ENCODE measurements at regions not wholly inside any gene's neighbourhood (a gene's known extent, or its start where the extent isn't known, plus 50 kb on each side); places are given as distances from the start of the nearest gene placed in this dataset.
A peak's percentile ranks its signal among the peaks of the same experiment; 100 is the strongest.

DNA sequence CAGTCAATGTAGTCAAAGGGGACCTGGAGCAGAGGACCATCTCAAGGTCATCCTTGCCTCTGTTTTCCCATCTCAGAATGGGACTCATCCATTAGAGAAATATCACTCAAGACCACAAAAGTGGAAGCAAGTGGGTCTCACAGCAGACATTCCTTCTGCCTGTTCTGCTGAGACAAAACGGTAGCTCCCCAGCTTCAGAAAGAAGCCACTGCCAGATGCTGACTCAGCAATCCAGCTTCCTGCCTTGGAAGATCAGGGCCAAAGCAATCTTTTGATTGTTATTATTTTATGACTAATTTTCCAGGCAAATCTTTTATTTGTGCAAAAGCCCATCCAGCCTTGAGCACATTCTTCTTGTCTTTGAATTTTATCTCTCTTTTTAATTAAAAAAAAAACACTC lies 86.8 kb downstream of the CCT6B start:
- ATAC-seq, result no peak

DNA sequence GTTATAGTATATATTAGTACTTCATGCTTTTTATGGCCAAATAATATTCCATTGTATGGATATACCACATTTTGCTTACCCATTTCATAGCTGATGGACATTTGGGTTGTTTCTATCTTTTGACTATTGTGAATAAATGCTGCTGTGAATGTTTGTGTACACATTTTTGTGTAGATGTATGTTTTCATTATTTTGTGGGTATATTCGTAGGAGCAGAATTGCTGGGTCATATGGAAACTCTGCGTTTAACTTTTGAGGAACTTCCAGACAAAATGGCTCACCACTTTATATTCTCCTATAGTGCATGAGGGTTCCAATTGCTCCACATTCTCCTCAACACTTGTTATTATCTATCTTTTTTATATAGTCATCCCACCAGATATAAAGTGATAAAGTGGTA lies 88.6 kb downstream of the CCT6B start:
- no peak for ATAC-seq

DNA sequence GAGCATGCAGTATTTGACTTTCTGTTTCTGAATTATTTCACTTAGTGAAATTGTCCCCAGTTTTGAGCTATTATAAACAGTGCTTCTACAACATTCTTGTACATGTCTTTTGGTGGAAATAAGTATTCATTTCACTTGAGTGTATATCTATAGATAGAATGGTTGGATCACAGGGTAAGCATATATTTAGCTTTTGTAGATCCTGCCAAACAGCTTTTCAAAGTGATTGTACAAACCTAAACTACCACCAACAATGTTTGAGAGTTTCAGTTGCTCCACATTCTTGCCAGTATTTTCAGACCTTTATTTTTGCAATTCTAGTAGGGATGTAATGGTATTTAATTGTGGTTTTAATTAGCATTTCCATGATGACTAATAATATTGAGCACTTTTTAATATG lies 91.6 kb downstream of the CCT6B start:
- ATAC-seq, result no peak

DNA sequence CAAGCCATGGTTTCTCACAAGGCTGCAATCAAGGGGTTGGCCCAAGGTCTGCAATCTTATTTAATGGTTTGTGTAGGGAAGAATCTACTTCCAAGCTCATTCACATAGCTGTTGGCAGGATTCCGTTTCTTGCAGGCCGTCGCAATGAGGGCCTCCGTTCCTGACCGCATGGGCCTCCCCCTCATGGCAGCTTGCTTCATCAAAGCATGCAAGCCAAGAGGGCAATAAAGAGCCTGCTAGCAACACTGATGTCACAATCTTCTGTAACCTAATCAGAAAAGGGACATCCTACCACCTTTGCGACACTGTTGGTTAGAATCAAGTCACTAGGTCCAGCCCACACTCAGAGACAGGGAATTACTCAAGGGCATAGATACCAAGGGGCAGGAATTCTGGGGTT lies 95.5 kb downstream of the CCT6B start:
- ATAC-seq, result no peak

DNA sequence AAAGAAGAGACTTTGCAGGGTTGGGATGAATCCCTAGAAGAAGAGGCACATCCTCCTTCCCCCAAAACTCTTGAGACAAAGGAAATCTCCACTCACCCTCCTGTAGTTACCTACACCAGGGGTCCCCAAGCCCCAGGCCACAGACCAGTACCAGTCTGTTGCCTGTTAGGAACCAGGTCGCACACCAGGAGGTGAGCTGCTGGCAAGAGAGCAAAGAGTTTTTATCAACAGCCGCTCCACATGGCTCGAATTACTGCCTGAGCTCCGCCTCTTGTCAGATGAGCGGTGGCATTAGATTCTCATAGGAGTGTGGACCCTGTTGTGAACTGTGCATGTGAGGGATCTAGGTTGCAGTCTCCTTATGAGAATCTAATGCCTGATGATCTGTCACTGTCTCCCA lies 98.9 kb downstream of the CCT6B start:
- ATAC-seq, result no peak

DNA sequence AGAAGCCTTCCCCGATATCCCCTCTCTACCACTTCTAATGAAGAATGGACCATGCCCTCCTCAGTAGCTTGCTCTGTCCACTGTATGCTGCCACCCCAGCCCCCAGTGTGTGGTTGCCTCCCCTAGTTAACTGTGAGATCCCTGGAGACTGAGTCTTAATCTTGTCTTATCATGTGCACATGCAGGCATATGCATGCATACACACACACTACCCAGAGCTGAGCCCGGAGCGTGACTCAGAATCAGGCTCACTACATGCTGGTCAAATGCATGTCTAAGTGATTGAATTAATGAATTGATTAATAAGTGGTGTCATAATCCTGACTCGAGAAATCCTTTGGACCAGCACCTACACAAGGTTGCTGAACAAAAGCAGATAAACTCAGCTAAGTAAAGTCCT lies 99.4 kb downstream of the CCT6B start:
- no peak for ATAC-seq

DNA sequence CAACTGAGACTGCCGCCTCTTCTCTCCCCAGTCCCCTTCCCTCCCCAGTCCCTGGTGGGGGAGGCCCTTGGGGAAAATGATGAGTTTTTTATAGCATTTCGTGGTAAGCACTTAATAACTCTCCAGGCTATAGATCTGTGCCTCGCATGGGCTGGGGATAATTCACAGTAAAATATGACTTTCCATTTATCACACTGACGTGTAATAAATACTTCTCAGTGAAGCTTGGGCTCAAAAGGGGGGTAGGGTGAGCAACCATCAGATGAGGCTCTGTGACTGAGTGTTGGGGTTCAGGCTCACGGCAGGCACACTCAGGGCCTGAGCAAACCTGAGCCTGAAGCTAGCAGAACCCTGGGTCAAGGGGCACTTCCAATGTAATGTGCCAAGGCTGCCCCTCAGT lies 101.6 kb downstream of the CCT6B start:
- no peak for ATAC-seq

DNA sequence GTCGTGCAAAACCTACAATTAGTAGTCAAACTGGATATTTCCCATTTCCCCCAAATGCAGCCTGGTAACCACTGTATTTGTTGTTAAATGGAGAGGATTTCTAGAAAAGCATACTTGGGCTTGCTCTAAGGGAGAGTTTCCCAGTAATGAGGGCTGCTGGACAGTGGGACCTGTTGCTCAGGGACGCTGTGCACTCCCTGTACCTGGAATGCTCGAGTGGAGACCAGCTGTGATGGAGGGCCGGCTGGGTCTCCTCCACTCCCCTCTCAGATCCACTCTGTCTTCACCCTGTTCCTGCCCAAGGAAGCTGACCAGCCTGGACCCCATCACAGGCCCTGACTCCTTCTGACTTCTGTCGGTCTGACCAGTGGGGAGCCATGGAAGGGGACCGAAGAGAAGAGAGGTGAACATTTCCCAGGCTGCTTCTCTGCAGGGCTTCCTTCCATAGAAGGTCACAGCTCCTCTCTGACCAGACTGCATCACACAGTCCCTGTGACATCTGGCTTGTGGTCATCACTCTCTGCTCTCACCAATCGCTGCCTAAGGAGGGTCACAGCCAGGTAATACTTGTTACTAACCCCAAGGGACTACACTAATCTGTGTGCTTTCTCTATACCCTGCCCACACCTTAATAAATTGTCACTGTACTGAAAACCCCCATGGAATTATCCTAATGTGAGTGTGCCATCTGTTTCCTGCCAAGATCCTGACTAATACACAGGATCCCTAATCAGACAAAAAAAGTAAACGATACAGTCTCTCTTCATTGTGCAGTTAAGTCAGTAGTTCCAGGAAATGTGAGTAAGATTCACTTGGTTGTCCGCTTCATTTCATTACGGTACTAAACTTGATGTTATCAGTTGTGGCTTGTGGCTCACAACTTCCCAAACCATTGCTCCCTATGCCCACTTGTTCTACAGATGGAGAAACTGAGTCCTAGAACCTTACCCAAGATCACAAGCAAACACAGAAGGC lies 102.4 kb downstream of the CCT6B start:
- peak; percentile 21 to 33 for ATAC-seq

DNA sequence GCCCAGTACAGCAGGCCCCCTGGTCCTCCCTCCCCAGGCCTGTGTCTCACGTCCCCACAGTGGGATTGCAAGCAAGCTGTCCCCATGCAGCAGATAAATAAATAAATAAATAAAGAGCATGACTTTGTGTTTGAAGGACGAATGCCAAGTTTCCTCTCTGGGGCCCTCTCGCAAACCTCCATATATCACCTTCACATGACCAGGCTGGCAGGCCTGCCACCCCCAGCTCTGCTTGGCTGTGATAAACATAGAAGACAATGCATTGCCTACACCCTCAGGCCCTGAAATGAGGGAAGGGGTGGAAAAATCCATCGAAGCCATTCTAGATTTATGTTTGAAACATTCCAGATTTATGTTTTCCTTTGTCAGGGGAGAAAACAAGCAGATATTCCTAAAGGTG lies 107.3 kb downstream of the CCT6B start:
- no peak for ATAC-seq

DNA sequence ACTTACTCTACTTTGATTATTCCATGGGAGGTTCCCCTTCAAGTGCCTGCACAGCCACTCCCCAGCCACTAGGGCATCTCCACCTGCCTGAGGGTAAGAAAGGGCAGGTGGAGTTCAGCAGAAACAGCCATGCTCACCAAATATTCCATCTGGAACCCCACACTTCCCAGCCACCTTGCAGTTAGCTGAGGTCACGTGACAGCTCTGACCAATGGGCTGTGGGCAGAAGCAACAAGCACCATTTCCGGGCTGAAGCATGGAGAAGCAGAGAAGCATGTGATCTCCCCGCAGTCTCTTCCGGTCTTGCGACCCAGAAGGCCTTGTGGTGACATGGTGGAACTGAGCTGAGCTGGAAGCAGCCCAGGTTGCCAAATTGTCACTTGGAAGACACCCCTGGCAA lies 108.6 kb downstream of the CCT6B start:
- ATAC-seq, result no peak

DNA sequence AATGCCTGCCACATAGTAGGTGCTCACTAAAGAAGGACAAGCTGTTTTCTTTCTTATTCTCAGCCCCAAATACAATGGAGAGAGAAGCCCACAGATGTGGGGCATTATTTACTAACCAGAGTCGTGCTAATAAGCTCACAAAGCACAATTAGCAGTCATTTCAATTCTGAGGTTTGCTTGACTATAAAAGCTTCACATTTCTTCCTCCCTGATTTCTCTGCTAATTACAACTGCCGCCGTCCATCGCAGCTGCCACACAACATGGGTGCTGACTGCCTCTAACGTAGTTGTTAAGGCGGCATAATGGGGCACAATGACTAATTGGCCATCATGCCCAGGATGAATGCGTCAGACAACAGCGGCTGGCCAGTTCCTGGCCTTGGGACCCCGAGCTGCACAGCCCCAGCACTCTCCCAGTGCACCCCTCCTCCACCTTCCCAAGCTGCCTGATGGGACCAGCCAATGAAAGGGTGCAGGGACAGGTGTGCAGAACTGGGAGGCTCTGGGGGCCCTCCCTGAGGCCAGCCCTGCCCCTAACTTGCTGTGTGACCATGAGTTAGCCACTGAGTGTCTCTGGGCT lies 109.2 kb downstream of the CCT6B start:
- ATAC-seq, result no peak

DNA sequence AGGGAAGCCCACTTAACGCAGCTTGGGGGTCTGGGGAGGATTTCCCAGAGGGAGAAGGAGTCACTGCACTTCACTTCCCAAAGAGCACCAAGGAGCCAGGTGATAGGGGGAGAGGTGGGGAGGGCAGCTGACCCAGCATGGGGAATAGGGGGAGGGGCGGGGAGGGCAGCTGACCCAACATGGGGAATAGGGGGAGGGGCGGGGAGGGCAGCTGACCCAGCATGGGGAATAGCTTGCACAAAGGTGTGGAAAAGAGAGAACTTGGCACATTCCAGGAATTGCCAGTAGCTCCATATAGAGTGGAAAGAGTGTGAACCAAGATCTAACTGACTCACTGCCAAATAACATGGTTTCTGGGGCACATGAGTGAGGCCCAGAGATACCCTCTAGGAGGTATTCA lies 110.3 kb downstream of the CCT6B start:
- ATAC-seq, result no peak

DNA sequence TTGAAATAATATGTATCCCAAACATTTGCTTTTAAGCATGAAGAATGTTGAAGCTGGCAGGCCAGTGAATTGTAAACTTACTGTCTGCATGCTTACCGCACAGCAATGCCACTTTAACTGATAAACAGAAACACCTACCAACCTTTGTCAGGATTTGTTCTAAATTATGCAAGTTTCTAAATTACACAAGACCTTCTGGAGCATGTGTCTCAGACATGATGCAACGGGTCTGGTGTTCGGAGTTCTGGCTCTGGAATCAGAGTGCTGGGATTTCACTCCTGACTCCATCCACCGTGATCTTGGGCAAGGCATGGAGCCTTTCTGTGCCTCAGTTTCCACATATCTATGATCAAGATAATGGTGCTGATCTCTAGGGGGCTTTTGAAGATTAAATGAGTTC lies 111.2 kb downstream of the CCT6B start:
- ATAC-seq, result no peak

DNA sequence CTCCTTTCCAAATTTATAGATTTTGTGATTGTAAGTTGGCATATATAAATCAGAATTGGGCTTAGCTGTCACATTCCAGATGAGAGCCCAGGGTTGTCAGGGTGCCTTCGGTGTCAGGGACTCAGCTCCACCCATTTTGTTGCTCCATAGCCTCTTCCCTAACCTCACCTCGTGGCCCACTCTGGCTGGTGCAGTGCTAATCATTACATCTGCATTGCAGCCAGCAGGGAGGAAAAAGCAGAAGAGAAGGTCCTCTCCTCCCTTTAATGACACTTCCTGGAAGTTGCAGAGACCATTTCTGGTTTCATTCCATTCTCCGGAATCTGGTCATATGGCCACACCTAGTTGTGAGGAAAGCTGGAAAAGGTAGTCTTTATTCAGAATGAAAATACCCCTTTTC lies 113.3 kb downstream of the CCT6B start:
- ATAC-seq, result no peak

DNA sequence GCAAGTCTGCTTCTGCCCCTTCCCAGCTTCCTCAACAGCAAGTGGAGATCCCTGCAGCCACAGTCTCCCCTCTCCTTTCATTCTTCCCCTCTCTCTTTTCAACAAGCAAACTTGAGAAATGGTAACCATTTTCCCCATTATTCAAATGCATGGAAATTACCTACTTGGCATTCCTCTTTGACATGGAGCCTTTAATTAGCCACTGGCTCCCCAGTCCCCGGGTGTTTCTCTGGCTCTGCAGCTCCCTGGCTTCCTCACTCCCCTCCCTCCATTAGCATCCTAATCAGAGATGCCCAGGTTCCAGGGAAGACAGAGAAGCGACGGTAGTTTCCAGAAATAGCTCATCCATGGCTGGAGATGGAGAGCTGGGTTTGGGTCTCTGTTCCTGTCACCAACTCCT lies 116.0 kb downstream of the CCT6B start:
- no peak for ATAC-seq

DNA sequence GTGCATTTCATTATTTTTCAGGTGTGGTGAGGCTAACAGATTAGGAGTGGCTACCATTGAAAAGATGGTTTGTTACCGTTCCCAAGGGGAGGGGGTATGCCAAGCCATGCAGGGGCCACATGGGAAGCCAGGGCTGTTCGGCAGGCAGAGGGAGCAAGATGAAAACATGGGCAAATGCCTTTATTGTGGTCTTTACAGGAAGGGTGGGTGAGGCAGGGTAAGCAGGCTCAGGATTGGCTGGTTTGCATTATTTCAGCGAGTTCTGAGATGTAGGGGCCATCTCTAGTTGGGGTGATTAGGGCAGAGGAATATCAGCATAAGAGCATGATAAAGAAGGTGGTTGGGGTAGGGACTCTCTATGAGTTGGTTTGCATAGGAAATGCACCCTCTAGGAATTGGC lies 117.6 kb downstream of the CCT6B start:
- no peak for ATAC-seq

DNA sequence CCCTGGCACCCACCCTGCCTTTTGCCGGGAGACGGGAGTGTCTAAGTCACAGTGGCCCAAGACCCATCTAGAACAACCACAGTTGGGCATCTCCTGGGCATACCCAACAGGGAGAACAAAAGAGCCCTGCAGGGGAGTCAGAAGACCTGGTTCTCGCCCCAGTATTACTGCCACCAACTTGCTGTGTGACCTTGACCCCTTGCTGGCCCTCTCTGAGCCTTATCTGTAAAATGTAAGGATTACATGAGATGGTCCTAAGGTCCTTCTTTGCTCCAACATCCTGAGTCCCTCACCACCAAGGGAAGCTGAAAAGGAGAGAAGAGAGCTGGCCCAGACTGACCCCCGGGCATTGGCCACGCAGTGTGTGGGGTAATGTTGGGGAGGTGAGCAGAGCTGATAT lies 119.0 kb downstream of the CCT6B start:
- ATAC-seq, result no peak

DNA sequence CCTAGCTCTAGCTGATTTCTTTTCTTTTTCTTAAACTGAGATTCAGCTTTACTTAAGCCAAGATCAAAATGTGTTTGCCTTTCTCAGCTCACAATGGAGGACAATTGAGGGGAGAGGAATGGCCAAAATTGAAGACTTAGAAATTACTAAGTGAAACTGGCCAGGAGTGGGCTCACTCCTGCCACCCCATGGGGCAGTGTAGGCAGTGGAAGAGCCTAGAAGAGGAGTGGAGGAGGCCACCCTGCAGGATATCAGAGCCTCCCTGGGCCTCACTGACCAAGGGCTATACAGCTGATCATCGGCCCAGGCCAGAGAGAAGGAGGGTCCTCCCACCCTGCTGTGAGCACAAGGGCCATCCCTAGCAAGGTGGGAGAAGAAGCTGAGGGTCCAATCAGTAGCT lies 119.8 kb downstream of the CCT6B start:
- ATAC-seq, result no peak

DNA sequence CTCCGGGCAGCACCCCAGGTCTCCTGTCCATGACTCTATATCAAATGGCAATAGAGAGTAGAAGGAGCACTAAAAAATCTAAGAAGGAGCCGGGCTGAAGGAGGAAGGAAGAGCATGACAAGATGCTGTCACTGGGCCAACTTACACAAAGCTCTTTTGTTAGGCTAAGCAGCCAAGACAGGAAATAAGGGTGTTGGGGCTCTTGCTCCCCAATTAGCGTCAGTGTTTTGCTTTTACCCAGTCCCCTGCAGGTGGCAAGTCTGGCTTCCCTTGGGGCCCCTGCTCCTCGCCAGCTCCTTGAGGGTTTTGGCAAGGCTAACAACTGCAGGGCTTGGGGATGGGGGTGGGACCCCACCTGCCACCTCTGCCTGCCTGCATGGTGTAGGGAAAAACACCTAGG lies 120.5 kb downstream of the CCT6B start:
- no peak for ATAC-seq

DNA sequence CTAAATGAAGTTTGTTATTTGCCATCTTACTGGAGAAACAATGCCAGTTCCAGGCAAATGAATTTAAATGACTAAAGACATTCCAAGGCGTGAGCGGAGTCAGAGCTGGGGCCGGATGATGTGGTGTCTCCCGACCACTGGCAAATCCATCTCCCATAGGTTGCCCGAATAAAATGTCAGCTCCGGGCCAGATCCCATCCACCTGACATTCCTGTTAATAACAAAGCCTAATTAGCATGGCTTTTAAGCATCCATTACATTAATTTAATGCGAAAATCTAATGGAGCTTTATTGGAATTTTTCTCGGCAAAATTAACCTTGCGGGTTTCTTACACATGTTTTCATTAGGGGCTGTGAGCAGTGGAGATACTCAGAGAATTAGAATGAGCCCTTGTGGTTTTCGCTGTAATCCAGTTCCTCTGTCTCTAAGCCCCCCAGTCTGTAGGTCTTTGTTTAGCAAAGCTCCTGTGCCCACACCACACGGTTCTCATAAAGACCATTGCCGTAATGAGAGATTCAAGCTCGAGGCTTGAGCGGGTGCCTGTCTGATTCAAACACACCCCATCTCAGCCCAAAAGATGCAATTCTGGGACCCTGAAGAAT lies 123.3 kb downstream of the CCT6B start:
- no peak for ATAC-seq

DNA sequence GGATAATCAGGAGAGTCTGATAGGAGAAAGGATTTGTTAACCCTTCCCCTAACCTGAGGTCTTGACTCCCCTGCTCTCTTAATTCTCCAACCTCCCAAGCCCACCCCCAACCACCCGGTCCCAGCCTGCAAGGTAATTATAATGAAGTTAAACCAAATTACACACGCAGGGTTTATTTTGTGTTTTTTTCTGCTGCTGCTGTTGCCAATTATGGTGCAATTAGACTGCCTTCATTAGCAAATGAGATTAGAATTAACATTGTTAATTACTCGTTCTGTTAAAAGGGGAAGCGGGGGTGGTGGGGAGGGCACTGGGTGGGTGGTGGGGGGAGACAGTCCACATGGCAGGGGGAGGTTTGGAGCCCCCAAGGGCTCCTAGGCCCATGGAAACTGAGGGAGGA lies 128.9 kb downstream of the CCT6B start:
- no peak for ATAC-seq

DNA sequence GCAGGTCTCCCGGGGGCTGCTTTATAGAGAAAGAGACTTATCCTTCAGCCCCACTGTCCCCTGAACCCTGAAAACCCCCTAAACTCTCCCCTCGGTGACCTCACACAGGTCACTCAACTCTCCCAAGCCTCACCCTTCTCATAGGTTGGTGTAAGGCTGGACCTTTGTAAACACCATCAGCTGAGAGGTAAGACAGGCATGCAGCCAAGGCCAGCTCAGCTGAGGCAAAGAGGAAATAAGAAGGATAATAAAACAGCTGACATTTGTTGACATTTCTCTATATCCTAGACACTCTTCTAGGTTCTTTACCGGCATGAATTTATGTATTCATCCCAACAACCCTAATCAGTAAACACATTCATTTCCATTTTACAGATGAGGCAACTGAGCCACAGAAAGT lies 134.3 kb downstream of the CCT6B start:
- no peak for ATAC-seq

DNA sequence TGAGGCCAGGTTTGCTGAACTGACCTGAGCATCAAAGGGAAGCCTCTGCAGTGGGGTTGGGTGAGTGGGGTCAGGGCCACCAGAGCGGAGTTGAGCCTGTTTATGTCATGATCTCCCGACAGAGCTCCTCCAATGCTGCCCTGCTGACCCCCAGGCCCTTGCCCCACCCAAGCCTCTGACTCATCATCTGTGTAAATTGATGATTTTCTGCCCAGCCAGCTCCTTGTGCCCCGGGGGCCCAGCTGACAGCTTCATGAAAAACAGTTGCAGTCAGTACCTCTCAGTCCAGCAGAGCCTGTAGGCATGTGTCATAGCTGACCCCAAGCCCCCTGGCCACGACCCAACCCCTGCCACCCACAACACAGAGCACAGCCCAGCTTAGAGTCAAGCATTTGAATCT lies 134.9 kb downstream of the CCT6B start:
- ATAC-seq, result no peak

DNA sequence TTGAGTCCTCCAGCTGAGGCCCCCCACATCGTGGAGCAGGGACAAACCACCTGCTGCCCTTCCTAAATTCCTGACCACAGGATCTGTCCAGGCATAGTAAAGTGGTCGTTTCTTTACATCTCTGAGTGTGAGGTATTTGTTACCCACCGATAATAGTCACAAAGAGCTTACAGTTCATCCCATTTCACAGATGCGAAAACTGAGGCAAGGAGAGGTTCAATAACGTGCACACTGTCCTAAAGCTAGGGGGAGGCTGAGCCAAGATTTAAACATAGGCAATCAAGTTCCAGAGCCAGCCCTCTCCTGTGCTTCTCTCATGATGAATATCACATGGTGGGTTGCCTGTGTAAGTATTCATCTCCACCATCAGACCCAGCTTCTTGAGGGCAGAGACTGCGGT lies 135.4 kb downstream of the CCT6B start:
- ATAC-seq, result no peak
